DND-41 (cell line): ENCODE measurements at regions not wholly inside any gene's neighbourhood (a gene's known extent, or its start where the extent isn't known, plus 50 kb on each side); places are given as distances from the start of the nearest gene placed in this dataset.

Experiments used
- ATAC-seq: fragments of 200-7000 bp; cut with Tn5 transposase; 3 replicates; pipeline ENCODE4 v1.9.1; 2021; ENCODE audit warnings: low read depth; ENCODE audit not compliant: insufficient read depth
- DNase-seq: peaks from one replicate; pipeline ENCODE4 v3.0.0-alpha.2; 2020
- H2AFZ ChIP-seq: 2 replicates; pipeline ENCODE4 v1.6.0; 2012; ENCODE audit warnings: low read depth, low read length
- H3K27ac ChIP-seq: 2 replicates; pipeline ENCODE4 v1.5.1; 2012; ENCODE audit warnings: low read length, inconsistent platforms
- H3K27me3 ChIP-seq: fragments of 200-600 bp; sonication (generic); 2 replicates; pipeline ENCODE4 v1.6.0; 2012; ENCODE audit warnings: low read length, mild to moderate bottlenecking, inconsistent platforms; ENCODE audit not compliant: insufficient read depth, poor library complexity
- H3K36me3 ChIP-seq: 2 replicates; pipeline ENCODE4 v1.5.1; 2012; ENCODE audit warnings: low read length, inconsistent platforms; ENCODE audit not compliant: insufficient read depth
- H3K4me1 ChIP-seq: 2 replicates; pipeline ENCODE4 v1.5.1; 2012; ENCODE audit warnings: mild to moderate bottlenecking, low read length; ENCODE audit not compliant: insufficient read depth
- H3K4me2 ChIP-seq: 2 replicates; pipeline ENCODE4 v1.6.0; 2012; ENCODE audit warnings: mild to moderate bottlenecking, moderate library complexity, low read length, inconsistent platforms; ENCODE audit not compliant: insufficient read depth
- H3K4me3 ChIP-seq, 2 experiments: fragments of 200-600 bp in 1 of 2; shearing (Covaris generic) in 1 of 2; 2 replicates each; pipeline ENCODE4 v1.5.1; 2012 to 2016; ENCODE audit warnings: inconsistent platforms in 2 of 2, low read length in 2 of 2, mild to moderate bottlenecking in 2 of 2, low read depth in 1 of 2, moderate library complexity in 1 of 2
- H3K79me2 ChIP-seq: 2 replicates; pipeline ENCODE4 v1.6.0; 2012; ENCODE audit warnings: low read length, inconsistent platforms; ENCODE audit not compliant: insufficient read depth
- H3K9ac ChIP-seq: 2 replicates; pipeline ENCODE4 v1.6.0; 2012; ENCODE audit warnings: low read depth, mild to moderate bottlenecking, inconsistent platforms, low read length, moderate library complexity
- H3K9me3 ChIP-seq: 2 replicates; pipeline ENCODE4 v1.5.1; 2012; ENCODE audit warnings: low read length, moderate library complexity, mild to moderate bottlenecking, inconsistent platforms; ENCODE audit not compliant: insufficient read depth, severe bottlenecking
- H4K20me1 ChIP-seq: 2 replicates; pipeline ENCODE4 v1.6.0; 2012; ENCODE audit warnings: low read length; ENCODE audit not compliant: insufficient read depth
- CTCF ChIP-seq: IDR thresholded peaks from 2 replicates; pipeline ENCODE4 v1.5.1; 2012; ENCODE audit warnings: borderline replicate concordance, low read length, moderate library complexity, mild to moderate bottlenecking; ENCODE audit not compliant: poor library complexity, severe bottlenecking; ENCODE audit errors: extremely low read depth
- EZH2 ChIP-seq: IDR thresholded peaks from 3 replicates; pipeline ENCODE4 v1.6.1; 2012; ENCODE audit warnings: borderline replicate concordance, low read depth, mild to moderate bottlenecking, moderate library complexity, low read length, inconsistent platforms; ENCODE audit not compliant: severe bottlenecking

GRCh38 chr2:150847578-150847977 is 360.1 kb upstream of the RND3 start:
- no peaks in the 10 kb centered on the region for H3K4me1 ChIP-seq
- H4K20me1 ChIP-seq: no peaks in the 10 kb centered on the region
- H3K4me2 ChIP-seq: no peak overlapping the region
- no peak overlapping the region for H3K9ac ChIP-seq
- H2AFZ ChIP-seq: no peak overlapping the region
- H3K36me3 ChIP-seq: no peaks in the 10 kb centered on the region
- ATAC-seq: no peak
- H3K27me3 ChIP-seq: no peaks in the 10 kb centered on the region
- no peak for DNase-seq
- no peaks in the 10 kb centered on the region for H3K79me2 ChIP-seq
- H3K9me3 ChIP-seq: peaks cover 12% of the 10 kb centered on the region
- TF ChIP-seq EZH2: no peak
- TF ChIP-seq CTCF: no peak
- H3K4me3 ChIP-seq: no peak overlapping the region
- no peak overlapping the region for H3K27ac ChIP-seq

GRCh38 chr2:150846691-150847090 is 359.2 kb upstream of the RND3 start:
- Histone ChIP-seq H4K20me1 (no peaks in the 10 kb centered on the region), H3K27ac (no peak overlapping the region), H3K36me3 (no peaks in the 10 kb centered on the region), H2AFZ (no peak overlapping the region), H3K9me3 (peaks cover 12% of the 10 kb centered on the region), H3K9ac (no peak overlapping the region), H3K27me3 (no peaks in the 10 kb centered on the region), H3K4me3 (no peak overlapping the region), H3K79me2 (no peaks in the 10 kb centered on the region), H3K4me2 (no peak overlapping the region), H3K4me1 (no peaks in the 10 kb centered on the region)
- ATAC-seq (no peak), DNase-seq (no peak)
- no peak for TF ChIP-seq CTCF
- no peak for TF ChIP-seq EZH2

- no peak for DNase-seq
- no peak for ATAC-seq
- H3K36me3 ChIP-seq: no peaks in the 10 kb centered on the region
Measured at GRCh38 chr2:150832686-150833085, 345.2 kb upstream of the RND3 start.

More at GRCh38 chr2:150832686-150833085, 345.2 kb upstream of the RND3 start:
- no peak overlapping the region for H3K9ac ChIP-seq
- H3K4me2 ChIP-seq: no peak overlapping the region
- no peaks in the 10 kb centered on the region for H3K4me1 ChIP-seq
- no peak overlapping the region for H2AFZ ChIP-seq
- H3K27ac ChIP-seq: no peak overlapping the region
- H4K20me1 ChIP-seq: no peaks in the 10 kb centered on the region
- H3K79me2 ChIP-seq: no peaks in the 10 kb centered on the region
- H3K4me3 ChIP-seq: no peak overlapping the region
- TF ChIP-seq EZH2: no peak
- TF ChIP-seq CTCF: no peak
- no peaks in the 10 kb centered on the region for H3K27me3 ChIP-seq
- H3K9me3 ChIP-seq: peaks cover 9% of the 10 kb centered on the region
